Activated T-helper 2 cell treated with anti-CD3 and anti-CD28 coated beads, Interferon-gamma antibody, Interleukin-2, Interleukin-4, amounts not matched to agents 10 μg/mL and 5 μg/mL and 100 μg/mL, durations not matched to agents 14 hours and 24 hours and 36 hours (primary cell): ENCODE measurements at regions not wholly inside any gene's neighbourhood (a gene's known extent, or its start where the extent isn't known, plus 50 kb on each side); places are given as distances from the start of the nearest gene placed in this dataset.

ENCODE experiments used
- DNase-seq: peaks from one replicate; pipeline ENCODE4 v3.0.0; 2021; ENCODE audit warnings: low spot score
- H3K27ac Mint-ChIP-seq: one replicate; pipeline ENCODE4 v1.8.0; 2021; ENCODE audit warnings: mixed read lengths
- H3K27me3 Mint-ChIP-seq: one replicate; pipeline ENCODE4 v1.8.0; 2021; ENCODE audit warnings: low read depth, mixed read lengths
- H3K36me3 Mint-ChIP-seq: one replicate; pipeline ENCODE4 v1.8.0; 2021; ENCODE audit warnings: low read depth, mixed read lengths
- H3K4me1 Mint-ChIP-seq: one replicate; pipeline ENCODE4 v1.8.0; 2021; ENCODE audit warnings: low read depth, mixed read lengths
- H3K4me3 Mint-ChIP-seq: one replicate; pipeline ENCODE4 v1.8.0; 2021; ENCODE audit warnings: low read depth, mild to moderate bottlenecking, moderate library complexity, mixed read lengths
- H3K9me3 Mint-ChIP-seq: one replicate; pipeline ENCODE4 v1.8.0; 2021; ENCODE audit warnings: mixed read lengths
- intact Hi-C: fragments of 100-400 bp; cut with micrococcal nuclease; formaldehyde crosslinking; loops from one replicate; pipeline ENCODE4 v1.15.1; 2023

GRCh38 chr1:164337885-164338284 lies 221.1 kb upstream of the PBX1 start:
- no peak overlapping the region for H3K27ac Mint-ChIP-seq
- intact Hi-C loops: no loop called here

GRCh38 chr1:164343189-164343588 lies 215.8 kb upstream of the PBX1 start:
- H3K4me3 Mint-ChIP-seq: no peak overlapping the region
- H3K9me3 Mint-ChIP-seq: peaks cover 29% of the 10 kb centered on the region
- H3K4me1 Mint-ChIP-seq: no peaks in the 10 kb centered on the region
- intact Hi-C loops: no loop called here
- no peaks in the 10 kb centered on the region for H3K36me3 Mint-ChIP-seq
- no peak for DNase-seq
- no peak overlapping the region for H3K27ac Mint-ChIP-seq
- no peaks in the 10 kb centered on the region for H3K27me3 Mint-ChIP-seq

More at GRCh38 chr1:164337885-164338284, 221.1 kb upstream of the PBX1 start:
- H3K27me3 Mint-ChIP-seq: no peaks in the 10 kb centered on the region
- H3K4me1 Mint-ChIP-seq: no peaks in the 10 kb centered on the region
- no peak for DNase-seq
- peaks cover 29% of the 10 kb centered on the region for H3K9me3 Mint-ChIP-seq
- H3K4me3 Mint-ChIP-seq: no peak overlapping the region
- H3K36me3 Mint-ChIP-seq: no peaks in the 10 kb centered on the region

GRCh38 chr1:164347980-164348379 lies 211.0 kb upstream of the PBX1 start:
- Mint-ChIP-seq H3K4me1 (no peaks in the 10 kb centered on the region), H3K27ac (no peak overlapping the region), H3K27me3 (no peaks in the 10 kb centered on the region), H3K9me3 (peaks cover 36% of the 10 kb centered on the region), H3K36me3 (no peaks in the 10 kb centered on the region), H3K4me3 (no peak overlapping the region)
- intact Hi-C loops: no loop called here
- no peak for DNase-seq

- Mint-ChIP-seq H3K9me3 (peaks cover 24% of the 10 kb centered on the region), H3K36me3 (no peaks in the 10 kb centered on the region), H3K27ac (no peak overlapping the region), H3K4me3 (no peak overlapping the region), H3K4me1 (no peaks in the 10 kb centered on the region), H3K27me3 (no peaks in the 10 kb centered on the region)
- no peak for DNase-seq
- intact Hi-C loops: no loop called here
These were observed 202.5 kb upstream of the PBX1 start for GRCh38 chr1:164356511-164356910.

- Mint-ChIP-seq H3K36me3 (no peaks in the 10 kb centered on the region), H3K27ac (no peak overlapping the region), H3K4me1 (no peaks in the 10 kb centered on the region), H3K27me3 (no peaks in the 10 kb centered on the region), H3K4me3 (no peak overlapping the region), H3K9me3 (peaks cover 28% of the 10 kb centered on the region)
- no peak for DNase-seq
- intact Hi-C loops: no loop called here
These were observed 198.7 kb upstream of the PBX1 start for GRCh38 chr1:164360265-164360664.

GRCh38 chr1:164361927-164362326 lies 197.1 kb upstream of the PBX1 start:
- intact Hi-C loops: no loop called here
- Mint-ChIP-seq H3K36me3 (no peaks in the 10 kb centered on the region), H3K9me3 (peaks cover 24% of the 10 kb centered on the region), H3K27ac (no peak overlapping the region), H3K4me1 (no peaks in the 10 kb centered on the region), H3K4me3 (no peak overlapping the region), H3K27me3 (no peaks in the 10 kb centered on the region)
- no peak for DNase-seq

- intact Hi-C loops: no loop called here
- H3K9me3 Mint-ChIP-seq: peaks cover 24% of the 10 kb centered on the region
- no peak for DNase-seq
- no peak overlapping the region for H3K27ac Mint-ChIP-seq
- no peaks in the 10 kb centered on the region for H3K4me1 Mint-ChIP-seq
- H3K36me3 Mint-ChIP-seq: no peaks in the 10 kb centered on the region
- no peaks in the 10 kb centered on the region for H3K27me3 Mint-ChIP-seq
- H3K4me3 Mint-ChIP-seq: no peak overlapping the region
These were observed 195.0 kb upstream of the PBX1 start for GRCh38 chr1:164363980-164364379.

GRCh38 chr1:164366014-164366413 lies 193.0 kb upstream of the PBX1 start:
- no peaks in the 10 kb centered on the region for H3K27me3 Mint-ChIP-seq
- no peak overlapping the region for H3K27ac Mint-ChIP-seq

GRCh38 chr1:164369698-164370365 lies 189.2 kb upstream of the PBX1 start:
- no peaks in the 10 kb centered on the region for H3K27me3 Mint-ChIP-seq
- DNase-seq: no peak
- H3K27ac Mint-ChIP-seq: no peak overlapping the region
- no peak overlapping the region for H3K4me3 Mint-ChIP-seq
- H3K4me1 Mint-ChIP-seq: no peaks in the 10 kb centered on the region
- H3K9me3 Mint-ChIP-seq: peaks cover 15% of the 10 kb centered on the region
- intact Hi-C loops: no loop called here
- H3K36me3 Mint-ChIP-seq: no peaks in the 10 kb centered on the region

More at GRCh38 chr1:164366014-164366413, 193.0 kb upstream of the PBX1 start:
- H3K4me3 Mint-ChIP-seq: no peak overlapping the region
- H3K9me3 Mint-ChIP-seq: peaks cover 17% of the 10 kb centered on the region
- intact Hi-C loops: no loop called here
- H3K36me3 Mint-ChIP-seq: no peaks in the 10 kb centered on the region
- DNase-seq: no peak
- no peaks in the 10 kb centered on the region for H3K4me1 Mint-ChIP-seq

- DNase-seq: no peak
- peaks cover 15% of the 10 kb centered on the region for H3K9me3 Mint-ChIP-seq
- H3K4me1 Mint-ChIP-seq: no peaks in the 10 kb centered on the region
- no peak overlapping the region for H3K27ac Mint-ChIP-seq
- no peaks in the 10 kb centered on the region for H3K36me3 Mint-ChIP-seq
- intact Hi-C loops: no loop called here
- no peak overlapping the region for H3K4me3 Mint-ChIP-seq
- H3K27me3 Mint-ChIP-seq: no peaks in the 10 kb centered on the region
These were observed 178.1 kb upstream of the PBX1 start for GRCh38 chr1:164380893-164381292.

GRCh38 chr1:164382384-164382783 lies 176.6 kb upstream of the PBX1 start:
- no peaks in the 10 kb centered on the region for H3K27me3 Mint-ChIP-seq
- H3K4me1 Mint-ChIP-seq: no peaks in the 10 kb centered on the region
- peaks cover 26% of the 10 kb centered on the region for H3K9me3 Mint-ChIP-seq
- no peaks in the 10 kb centered on the region for H3K36me3 Mint-ChIP-seq
- no peak for DNase-seq
- no peak overlapping the region for H3K4me3 Mint-ChIP-seq
- H3K27ac Mint-ChIP-seq: no peak overlapping the region
- intact Hi-C loops: no loop called here

GRCh38 chr1:164384262-164384661 lies 174.7 kb upstream of the PBX1 start:
- Mint-ChIP-seq H3K9me3 (peaks cover 40% of the 10 kb centered on the region), H3K27ac (no peak overlapping the region), H3K4me3 (no peak overlapping the region), H3K27me3 (no peaks in the 10 kb centered on the region), H3K36me3 (no peaks in the 10 kb centered on the region), H3K4me1 (no peaks in the 10 kb centered on the region)
- intact Hi-C loops: no loop called here
- no peak for DNase-seq

GRCh38 chr1:164417016-164417704 lies 141.8 kb upstream of the PBX1 start:
- intact Hi-C loops: no loop called here
- Mint-ChIP-seq H3K27ac (no peak overlapping the region), H3K36me3 (no peaks in the 10 kb centered on the region), H3K9me3 (peaks cover 10% of the 10 kb centered on the region), H3K27me3 (no peaks in the 10 kb centered on the region), H3K4me3 (no peak overlapping the region), H3K4me1 (no peaks in the 10 kb centered on the region)
- DNase-seq: no peak
